ENCODE measurements at regions not wholly inside any gene's neighbourhood (a gene's known extent, or its start where the extent isn't known, plus 50 kb on each side); places are given as distances from the start of the nearest gene placed in this dataset.

GRCh38 chr22:47626428-47627390 is 864.3 kb downstream of the TBC1D22A start:
- Histone ChIP-seq H3K9ac (ENCODE audit: low read length in 5 of 5) (no peak overlapping the region), H3K27ac (ENCODE audit: low read depth, low read length) (no peak overlapping the region), H3K9me3 (ENCODE audit: control insufficient read depth in 5 of 5, low read length in 5 of 5) (no peaks in the 10 kb centered on the region), H3K27me3 (ENCODE audit: control insufficient read depth in 5 of 5, insufficient read depth in 4 of 5, low read length in 5 of 5) (peaks cover 17 to 47% (median 34%) of the 10 kb centered on the region in 5 donors), H3K4me3 (ENCODE audit: low read depth in 1 of 5, low read length in 5 of 5) (no peak overlapping the region), H3K36me3 (ENCODE audit: control insufficient read depth in 5 of 5, insufficient read depth in 5 of 5, low read length in 5 of 5) (no peaks in the 10 kb centered on the region), H3K4me1 (ENCODE audit: control insufficient read depth in 5 of 5, insufficient read depth in 5 of 5, low read length in 5 of 5) (no peaks in the 10 kb centered on the region)

- no peaks in the 10 kb centered on the region for H3K4me1 ChIP-seq (ENCODE audit: control insufficient read depth in 5 of 5, insufficient read depth in 5 of 5, low read length in 5 of 5)
- H3K27me3 ChIP-seq (ENCODE audit: control insufficient read depth in 5 of 5, insufficient read depth in 4 of 5, low read length in 5 of 5): peaks cover 23 to 43% (median 38%) of the 10 kb centered on the region in 5 donors
- no peak overlapping the region for H3K27ac ChIP-seq (ENCODE audit: low read depth, low read length)
- no peak overlapping the region for H3K4me3 ChIP-seq (ENCODE audit: low read depth in 1 of 5, low read length in 5 of 5)
- H3K9ac ChIP-seq (ENCODE audit: low read length in 5 of 5): no peak overlapping the region
- H3K9me3 ChIP-seq (ENCODE audit: control insufficient read depth in 5 of 5, low read length in 5 of 5): no peaks in the 10 kb centered on the region
- H3K36me3 ChIP-seq (ENCODE audit: control insufficient read depth in 5 of 5, insufficient read depth in 5 of 5, low read length in 5 of 5): no peaks in the 10 kb centered on the region
These were observed 863.3 kb downstream of the TBC1D22A start for GRCh38 chr22:47625531-47626427.

GRCh38 chr22:47625013-47625385 is 862.5 kb downstream of the TBC1D22A start:
- no peaks in the 10 kb centered on the region for H3K36me3 ChIP-seq (ENCODE audit: control insufficient read depth in 5 of 5, insufficient read depth in 5 of 5, low read length in 5 of 5)
- peaks cover 19 to 43% (median 32%) of the 10 kb centered on the region in 5 donors for H3K27me3 ChIP-seq (ENCODE audit: control insufficient read depth in 5 of 5, insufficient read depth in 4 of 5, low read length in 5 of 5)
- no peak overlapping the region for H3K4me3 ChIP-seq (ENCODE audit: low read depth in 1 of 5, low read length in 5 of 5)
- no peaks in the 10 kb centered on the region for H3K4me1 ChIP-seq (ENCODE audit: control insufficient read depth in 5 of 5, insufficient read depth in 5 of 5, low read length in 5 of 5)
- no peak overlapping the region for H3K27ac ChIP-seq (ENCODE audit: low read depth, low read length)
- no peak overlapping the region for H3K9ac ChIP-seq (ENCODE audit: low read length in 5 of 5)
- no peaks in the 10 kb centered on the region for H3K9me3 ChIP-seq (ENCODE audit: control insufficient read depth in 5 of 5, low read length in 5 of 5)

GRCh38 chr22:47624252-47625012 is 862.0 kb downstream of the TBC1D22A start:
- Histone ChIP-seq H3K9me3 (ENCODE audit: control insufficient read depth in 5 of 5, low read length in 5 of 5) (no peaks in the 10 kb centered on the region), H3K4me3 (ENCODE audit: low read depth in 1 of 5, low read length in 5 of 5) (no peak overlapping the region), H3K9ac (ENCODE audit: low read length in 5 of 5) (no peak overlapping the region), H3K4me1 (ENCODE audit: control insufficient read depth in 5 of 5, insufficient read depth in 5 of 5, low read length in 5 of 5) (no peaks in the 10 kb centered on the region), H3K27ac (ENCODE audit: low read depth, low read length) (no peak overlapping the region), H3K27me3 (ENCODE audit: control insufficient read depth in 5 of 5, insufficient read depth in 4 of 5, low read length in 5 of 5) (peaks cover 19 to 42% (median 27%) of the 10 kb centered on the region in 5 donors), H3K36me3 (ENCODE audit: control insufficient read depth in 5 of 5, insufficient read depth in 5 of 5, low read length in 5 of 5) (no peaks in the 10 kb centered on the region)

GRCh38 chr22:47623763-47624148 is 861.3 kb downstream of the TBC1D22A start:
- Histone ChIP-seq H3K27ac (ENCODE audit: low read depth, low read length) (no peak overlapping the region), H3K4me3 (ENCODE audit: low read depth in 1 of 5, low read length in 5 of 5) (no peak overlapping the region), H3K4me1 (ENCODE audit: control insufficient read depth in 5 of 5, insufficient read depth in 5 of 5, low read length in 5 of 5) (no peaks in the 10 kb centered on the region), H3K27me3 (ENCODE audit: control insufficient read depth in 5 of 5, insufficient read depth in 4 of 5, low read length in 5 of 5) (peaks cover 15 to 35% (median 22%) of the 10 kb centered on the region in 5 donors), H3K9ac (ENCODE audit: low read length in 5 of 5) (no peak overlapping the region), H3K9me3 (ENCODE audit: control insufficient read depth in 5 of 5, low read length in 5 of 5) (no peaks in the 10 kb centered on the region), H3K36me3 (ENCODE audit: control insufficient read depth in 5 of 5, insufficient read depth in 5 of 5, low read length in 5 of 5) (no peaks in the 10 kb centered on the region)

GRCh38 chr22:47623066-47623762 is 860.8 kb downstream of the TBC1D22A start:
- H3K9me3 ChIP-seq (ENCODE audit: control insufficient read depth in 5 of 5, low read length in 5 of 5): no peaks in the 10 kb centered on the region
- no peaks in the 10 kb centered on the region for H3K36me3 ChIP-seq (ENCODE audit: control insufficient read depth in 5 of 5, insufficient read depth in 5 of 5, low read length in 5 of 5)
- H3K27me3 ChIP-seq (ENCODE audit: control insufficient read depth in 5 of 5, insufficient read depth in 4 of 5, low read length in 5 of 5): peaks cover 15 to 39% (median 27%) of the 10 kb centered on the region in 5 donors
- H3K4me3 ChIP-seq (ENCODE audit: low read depth in 1 of 5, low read length in 5 of 5): no peak overlapping the region
- H3K27ac ChIP-seq (ENCODE audit: low read depth, low read length): no peak overlapping the region
- H3K9ac ChIP-seq (ENCODE audit: low read length in 5 of 5): no peak overlapping the region
- H3K4me1 ChIP-seq (ENCODE audit: control insufficient read depth in 5 of 5, insufficient read depth in 5 of 5, low read length in 5 of 5): no peaks in the 10 kb centered on the region

GRCh38 chr22:47622541-47622940 is 860.1 kb downstream of the TBC1D22A start:
- Histone ChIP-seq H3K9me3 (ENCODE audit: control insufficient read depth in 5 of 5, low read length in 5 of 5) (no peaks in the 10 kb centered on the region), H3K4me1 (ENCODE audit: control insufficient read depth in 5 of 5, insufficient read depth in 5 of 5, low read length in 5 of 5) (no peaks in the 10 kb centered on the region), H3K9ac (ENCODE audit: low read length in 5 of 5) (no peak overlapping the region), H3K27ac (ENCODE audit: low read depth, low read length) (no peak overlapping the region), H3K27me3 (ENCODE audit: control insufficient read depth in 5 of 5, insufficient read depth in 4 of 5, low read length in 5 of 5) (peaks cover 15 to 40% (median 29%) of the 10 kb centered on the region in 5 donors), H3K4me3 (ENCODE audit: low read depth in 1 of 5, low read length in 5 of 5) (no peak overlapping the region), H3K36me3 (ENCODE audit: control insufficient read depth in 5 of 5, insufficient read depth in 5 of 5, low read length in 5 of 5) (no peaks in the 10 kb centered on the region)

GRCh38 chr22:47621253-47621652 is 858.8 kb downstream of the TBC1D22A start:
- H3K27me3 ChIP-seq (ENCODE audit: control insufficient read depth in 5 of 5, insufficient read depth in 4 of 5, low read length in 5 of 5): peaks cover 16 to 40% (median 26%) of the 10 kb centered on the region in 5 donors
- H3K9me3 ChIP-seq (ENCODE audit: control insufficient read depth in 5 of 5, low read length in 5 of 5): no peaks in the 10 kb centered on the region
- no peak overlapping the region for H3K9ac ChIP-seq (ENCODE audit: low read length in 5 of 5)
- no peaks in the 10 kb centered on the region for H3K36me3 ChIP-seq (ENCODE audit: control insufficient read depth in 5 of 5, insufficient read depth in 5 of 5, low read length in 5 of 5)
- H3K4me1 ChIP-seq (ENCODE audit: control insufficient read depth in 5 of 5, insufficient read depth in 5 of 5, low read length in 5 of 5): no peaks in the 10 kb centered on the region
- H3K27ac ChIP-seq (ENCODE audit: low read depth, low read length): no peak overlapping the region
- H3K4me3 ChIP-seq (ENCODE audit: low read depth in 1 of 5, low read length in 5 of 5): no peak overlapping the region

- Histone ChIP-seq H3K4me3 (ENCODE audit: low read depth in 1 of 5, low read length in 5 of 5) (no peak overlapping the region), H3K27ac (ENCODE audit: low read depth, low read length) (no peak overlapping the region), H3K36me3 (ENCODE audit: control insufficient read depth in 5 of 5, insufficient read depth in 5 of 5, low read length in 5 of 5) (no peaks in the 10 kb centered on the region), H3K4me1 (ENCODE audit: control insufficient read depth in 5 of 5, insufficient read depth in 5 of 5, low read length in 5 of 5) (no peaks in the 10 kb centered on the region), H3K27me3 (ENCODE audit: control insufficient read depth in 5 of 5, insufficient read depth in 4 of 5, low read length in 5 of 5) (peaks cover 16 to 40% (median 23%) of the 10 kb centered on the region in 5 donors), H3K9me3 (ENCODE audit: control insufficient read depth in 5 of 5, low read length in 5 of 5) (no peaks in the 10 kb centered on the region), H3K9ac (ENCODE audit: low read length in 5 of 5) (no peak overlapping the region)
These were observed 857.9 kb downstream of the TBC1D22A start for GRCh38 chr22:47620391-47620790.
